ENCODE measurements at regions not wholly inside any gene's neighbourhood (a gene's known extent, or its start where the extent isn't known, plus 50 kb on each side); places are given as distances from the start of the nearest gene placed in this dataset.

DNA sequence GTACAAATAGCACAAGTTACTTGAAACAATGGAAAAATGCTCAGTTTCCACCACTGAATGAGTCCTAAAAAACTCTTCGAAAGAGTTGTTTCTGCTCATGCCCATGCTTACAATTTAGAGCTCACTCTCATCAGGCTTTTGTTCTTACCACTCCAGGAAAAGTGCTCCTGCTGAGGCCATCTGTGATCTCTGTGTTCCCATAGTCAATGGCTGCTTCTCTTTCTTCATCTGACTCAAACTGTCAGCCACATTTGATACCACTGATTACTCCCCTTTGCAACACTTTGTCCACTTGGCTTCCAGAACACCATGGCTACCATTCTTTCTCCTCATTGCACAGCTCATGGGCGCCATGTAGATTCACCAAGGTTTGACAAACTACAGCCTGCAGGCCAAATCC is 80.0 kb upstream of the SLC34A2 start:
- H3K36me3 ChIP-seq (ENCODE audit: control insufficient read depth in 1 of 2, insufficient read depth in 2 of 2, low read length in 1 of 2) = no peaks in the 10 kb centered on the region
- no peak for DNase-seq
- ATAC-seq (ENCODE audit: low FRiP score) = no peak
- 88 to 91% methylated on average over 2 of the region's 2 CpGs for WGBS, 2 donors
- no peak overlapping the region for H3K4me3 ChIP-seq (ENCODE audit: low read length in 2 of 2)
- H3K27ac ChIP-seq (ENCODE audit: low read depth in 1 of 2, low read length in 2 of 2) = no peak overlapping the region
- intact Hi-C loops (cut with DNase I) = loop anchor here in 1 of 2 donors (2.0 kb wide), 1 partner anchor 21 kb away; no protein-coding TSS in a partner anchor
- no peaks in the 10 kb centered on the region for H3K27me3 ChIP-seq (ENCODE audit: control insufficient read depth in 1 of 2, insufficient read depth in 2 of 2, low read length in 1 of 2)
- no peaks in the 10 kb centered on the region for H3K4me1 ChIP-seq (ENCODE audit: control insufficient read depth in 1 of 2, insufficient read depth in 2 of 2, low read length in 2 of 2)
- H3K9me3 ChIP-seq (ENCODE audit: control insufficient read depth, low read length) = no peaks in the 10 kb centered on the region

DNA sequence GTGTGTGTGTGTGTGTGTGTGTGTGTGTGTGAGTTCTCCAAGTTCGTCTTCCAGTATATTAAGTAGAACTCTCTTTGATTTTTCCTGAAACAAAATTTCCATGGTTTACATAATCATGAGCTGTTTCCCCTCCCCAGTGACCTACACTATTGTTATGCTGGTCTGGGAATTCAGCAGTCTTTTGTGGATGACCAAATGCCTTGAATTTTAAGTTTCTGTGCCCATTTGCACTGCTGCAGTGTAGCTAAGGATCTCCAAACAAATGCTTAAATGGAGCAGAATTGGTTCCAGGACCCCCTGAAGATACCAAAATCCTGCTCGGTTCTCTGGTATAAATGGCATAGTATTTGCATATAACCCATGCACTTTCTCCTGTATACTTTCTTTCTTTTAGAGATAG is 77.2 kb upstream of the SLC34A2 start:
- 50 to 56% methylated on average over 2 of the region's 2 CpGs for WGBS, 2 donors
- DNase-seq (no peak), ATAC-seq (ENCODE audit: low FRiP score) (no peak)
- intact Hi-C loops (cut with DNase I) = no loop called here
- Histone ChIP-seq H3K4me1 (ENCODE audit: control insufficient read depth in 1 of 2, insufficient read depth in 2 of 2, low read length in 2 of 2) (no peaks in the 10 kb centered on the region), H3K27me3 (ENCODE audit: control insufficient read depth in 1 of 2, insufficient read depth in 2 of 2, low read length in 1 of 2) (no peaks in the 10 kb centered on the region), H3K36me3 (ENCODE audit: control insufficient read depth in 1 of 2, insufficient read depth in 2 of 2, low read length in 1 of 2) (no peaks in the 10 kb centered on the region), H3K27ac (ENCODE audit: low read depth in 1 of 2, low read length in 2 of 2) (no peak overlapping the region), H3K9me3 (ENCODE audit: control insufficient read depth, low read length) (no peaks in the 10 kb centered on the region), H3K4me3 (ENCODE audit: low read length in 2 of 2) (no peak overlapping the region)

DNA sequence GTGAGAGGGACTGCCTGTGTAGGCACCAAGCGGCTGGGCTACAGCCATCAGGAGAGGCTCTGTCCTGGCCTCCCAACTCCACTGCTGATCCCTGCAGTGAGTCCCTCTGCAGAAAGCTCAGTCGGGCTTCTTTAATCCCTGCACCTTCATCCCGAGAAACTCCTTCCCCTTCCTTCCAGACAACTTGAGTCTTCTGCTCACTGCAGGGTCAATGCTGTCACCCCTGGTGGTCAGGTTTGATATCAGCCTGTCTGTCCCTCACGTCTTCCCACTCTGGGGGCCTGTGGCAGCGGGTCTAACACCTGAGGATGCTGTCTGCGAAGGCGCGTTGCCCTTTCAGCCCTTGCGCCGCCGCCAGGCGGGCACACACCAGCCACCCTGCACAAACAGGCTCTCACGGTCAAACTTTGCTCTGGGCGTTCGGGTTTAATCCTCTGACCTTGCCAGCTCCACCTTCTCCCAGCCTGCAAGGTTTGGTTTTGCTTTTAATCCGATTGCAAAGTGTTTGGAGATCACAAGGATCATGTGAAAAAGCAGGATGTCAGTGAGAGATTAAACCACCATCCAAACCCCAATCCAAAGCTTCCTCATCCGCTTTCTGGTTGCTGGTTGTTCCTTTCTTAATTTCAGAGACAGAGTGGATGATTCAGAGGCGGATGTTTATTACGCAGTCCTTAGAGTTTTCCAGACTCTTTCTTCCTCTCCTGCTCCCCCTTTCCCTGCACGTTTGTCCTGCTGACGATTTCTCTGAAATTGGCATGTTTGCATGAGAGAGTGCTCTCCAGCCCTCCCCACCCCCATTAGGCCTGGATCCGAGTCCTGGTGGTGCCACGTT is 74.8 kb upstream of the SLC34A2 start:
- ATAC-seq (ENCODE audit: low FRiP score) = no peak
- 66 to 76% methylated on average over 23 of the region's 23 CpGs for WGBS, 2 donors
- Histone ChIP-seq H3K27me3 (ENCODE audit: control insufficient read depth in 1 of 2, insufficient read depth in 2 of 2, low read length in 1 of 2) (no peaks in the 10 kb centered on the region), H3K4me1 (ENCODE audit: control insufficient read depth in 1 of 2, insufficient read depth in 2 of 2, low read length in 2 of 2) (no peaks in the 10 kb centered on the region), H3K4me3 (ENCODE audit: low read length in 2 of 2) (no peak overlapping the region), H3K9me3 (ENCODE audit: control insufficient read depth, low read length) (no peaks in the 10 kb centered on the region), H3K27ac (ENCODE audit: low read depth in 1 of 2, low read length in 2 of 2) (no peak overlapping the region), H3K36me3 (ENCODE audit: control insufficient read depth in 1 of 2, insufficient read depth in 2 of 2, low read length in 1 of 2) (no peaks in the 10 kb centered on the region)
- intact Hi-C loops (cut with DNase I) = no loop called here
- DNase-seq = no peak

DNA sequence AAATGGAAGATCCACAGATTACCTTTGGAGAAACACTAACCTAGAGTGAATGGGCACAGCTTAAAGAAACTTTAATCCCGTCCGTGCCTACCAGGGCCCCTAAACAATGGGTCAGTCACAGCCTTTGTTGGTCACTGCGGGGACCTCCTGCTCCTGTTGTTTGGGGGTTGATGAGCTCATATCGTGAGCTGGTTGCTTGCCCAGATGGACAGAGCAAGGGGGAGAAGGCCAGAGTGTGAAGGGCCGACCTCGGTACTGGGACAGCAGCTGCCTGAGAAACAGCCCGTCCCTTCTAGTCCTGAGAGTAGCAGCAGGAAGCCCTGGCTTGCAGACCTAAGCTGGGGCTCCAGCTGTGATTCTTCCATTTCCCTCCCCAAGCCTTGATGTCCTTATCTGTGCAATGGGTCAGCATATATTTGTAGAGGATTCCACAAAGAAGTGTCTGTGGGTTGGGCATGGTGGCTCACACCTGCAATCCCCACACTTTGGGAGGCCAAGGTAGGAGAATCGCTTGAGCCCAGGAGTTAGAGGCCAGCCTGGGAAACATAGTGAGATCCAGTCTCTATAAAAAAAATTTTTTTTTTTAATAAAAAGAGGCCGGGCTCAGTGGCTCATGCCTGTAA is 69.6 kb upstream of the SLC34A2 start:
- 88 to 89% methylated on average over 9 of the region's 9 CpGs for WGBS, 2 donors
- Histone ChIP-seq H3K4me1 (ENCODE audit: control insufficient read depth in 1 of 2, insufficient read depth in 2 of 2, low read length in 2 of 2) (no peaks in the 10 kb centered on the region), H3K4me3 (ENCODE audit: low read length in 2 of 2) (no peak overlapping the region), H3K36me3 (ENCODE audit: control insufficient read depth in 1 of 2, insufficient read depth in 2 of 2, low read length in 1 of 2) (no peaks in the 10 kb centered on the region), H3K27ac (ENCODE audit: low read depth in 1 of 2, low read length in 2 of 2) (no peak overlapping the region), H3K27me3 (ENCODE audit: control insufficient read depth in 1 of 2, insufficient read depth in 2 of 2, low read length in 1 of 2) (no peaks in the 10 kb centered on the region), H3K9me3 (ENCODE audit: control insufficient read depth, low read length) (no peaks in the 10 kb centered on the region)
- intact Hi-C loops (cut with DNase I) = no loop called here
- DNase-seq (no peak), ATAC-seq (ENCODE audit: low FRiP score) (no peak)

DNA sequence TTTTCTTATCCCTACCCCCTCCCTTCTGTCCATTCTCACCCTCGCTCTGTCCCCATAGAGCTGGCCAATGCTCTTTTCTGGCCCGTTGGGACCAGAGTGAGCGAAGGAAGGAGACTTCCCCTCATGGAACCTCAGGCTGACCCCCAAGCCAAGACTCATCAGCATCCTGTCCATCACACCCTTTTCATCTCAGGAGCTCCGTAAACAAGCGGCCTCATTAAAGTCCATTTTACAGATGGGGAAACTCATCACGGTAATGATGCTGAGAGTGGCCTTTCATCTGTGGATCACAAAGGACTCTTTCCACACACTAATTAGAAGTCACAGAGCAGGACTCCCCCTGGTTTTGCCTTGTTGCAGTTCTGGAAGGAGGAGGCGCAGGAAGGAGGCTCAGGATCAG is 67.4 kb upstream of the SLC34A2 start:
- no peak overlapping the region for H3K4me3 ChIP-seq (ENCODE audit: low read length in 2 of 2)
- 89 to 92% methylated on average over 7 of the region's 7 CpGs for WGBS, 2 donors
- no peak overlapping the region for H3K27ac ChIP-seq (ENCODE audit: low read depth in 1 of 2, low read length in 2 of 2)
- no peaks in the 10 kb centered on the region for H3K27me3 ChIP-seq (ENCODE audit: control insufficient read depth in 1 of 2, insufficient read depth in 2 of 2, low read length in 1 of 2)
- DNase-seq (no peak), ATAC-seq (ENCODE audit: low FRiP score) (no peak)
- no peaks in the 10 kb centered on the region for H3K9me3 ChIP-seq (ENCODE audit: control insufficient read depth, low read length)
- H3K36me3 ChIP-seq (ENCODE audit: control insufficient read depth in 1 of 2, insufficient read depth in 2 of 2, low read length in 1 of 2) = no peaks in the 10 kb centered on the region
- intact Hi-C loops (cut with DNase I) = no loop called here
- H3K4me1 ChIP-seq (ENCODE audit: control insufficient read depth in 1 of 2, insufficient read depth in 2 of 2, low read length in 2 of 2) = no peaks in the 10 kb centered on the region

DNA sequence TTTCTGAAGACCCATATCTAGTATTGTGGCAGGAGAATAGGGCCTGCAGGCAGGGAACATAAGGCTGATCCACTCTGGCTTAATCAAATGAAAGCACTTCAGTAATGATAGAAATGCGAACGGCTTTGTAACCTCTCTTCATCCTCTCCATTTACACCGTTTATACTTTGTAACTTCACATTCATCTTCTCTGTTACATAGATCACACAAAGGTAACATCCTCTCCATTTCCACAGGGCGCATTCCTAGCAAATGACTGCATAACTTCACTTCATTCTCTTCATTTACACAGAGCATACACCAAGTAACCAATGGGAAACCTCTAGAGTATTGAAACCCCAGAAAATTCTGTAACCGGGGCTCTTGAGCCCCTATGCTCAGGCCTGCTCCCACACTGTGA is 65.5 kb upstream of the SLC34A2 start:
- intact Hi-C loops (cut with DNase I) = no loop called here
- no peak overlapping the region for H3K27ac ChIP-seq (ENCODE audit: low read depth in 1 of 2, low read length in 2 of 2)

DNA sequence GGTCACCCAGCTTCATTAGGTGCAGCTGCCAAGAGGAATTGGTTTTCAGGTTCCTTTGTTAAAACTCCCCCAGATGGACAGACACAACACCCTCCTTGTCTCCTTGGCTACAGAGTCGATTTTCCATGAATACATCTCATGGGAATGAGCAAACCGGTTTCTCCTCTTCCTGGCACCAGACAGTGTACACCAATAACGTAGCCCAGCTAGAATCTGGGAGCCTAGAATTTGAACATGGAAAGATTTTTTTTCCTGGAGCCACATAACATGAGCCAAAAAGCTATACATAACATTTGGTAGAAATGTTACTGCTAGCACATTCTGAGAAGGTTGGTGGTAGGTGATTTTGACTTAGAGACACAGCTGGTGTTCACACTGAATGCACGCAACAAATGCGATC is 62.9 kb upstream of the SLC34A2 start:
- no peaks in the 10 kb centered on the region for H3K27me3 ChIP-seq (ENCODE audit: control insufficient read depth in 1 of 2, insufficient read depth in 2 of 2, low read length in 1 of 2)
- H3K4me1 ChIP-seq (ENCODE audit: control insufficient read depth in 1 of 2, insufficient read depth in 2 of 2, low read length in 2 of 2) = no peaks in the 10 kb centered on the region
- no peak for ATAC-seq (ENCODE audit: low FRiP score)
- H3K36me3 ChIP-seq (ENCODE audit: control insufficient read depth in 1 of 2, insufficient read depth in 2 of 2, low read length in 1 of 2) = no peaks in the 10 kb centered on the region
- WGBS, 2 donors = 44 to 49% methylated on average over 5 of the region's 5 CpGs
- peaks cover 2% of the 10 kb centered on the region for H3K9me3 ChIP-seq (ENCODE audit: control insufficient read depth, low read length)
- intact Hi-C loops (cut with DNase I) = no loop called here
- H3K27ac ChIP-seq (ENCODE audit: low read depth in 1 of 2, low read length in 2 of 2) = no peak overlapping the region
- H3K4me3 ChIP-seq (ENCODE audit: low read length in 2 of 2) = no peak overlapping the region
- no peak for DNase-seq

More for the DNA sequence above, 65.5 kb upstream of the SLC34A2 start:
- no peak for DNase-seq
- no peaks in the 10 kb centered on the region for H3K9me3 ChIP-seq (ENCODE audit: control insufficient read depth, low read length)
- H3K36me3 ChIP-seq (ENCODE audit: control insufficient read depth in 1 of 2, insufficient read depth in 2 of 2, low read length in 1 of 2) = no peaks in the 10 kb centered on the region
- H3K4me3 ChIP-seq (ENCODE audit: low read length in 2 of 2) = no peak overlapping the region
- no peaks in the 10 kb centered on the region for H3K27me3 ChIP-seq (ENCODE audit: control insufficient read depth in 1 of 2, insufficient read depth in 2 of 2, low read length in 1 of 2)
- ATAC-seq (ENCODE audit: low FRiP score) = no peak
- no peaks in the 10 kb centered on the region for H3K4me1 ChIP-seq (ENCODE audit: control insufficient read depth in 1 of 2, insufficient read depth in 2 of 2, low read length in 2 of 2)
- 71 to 80% methylated on average over 5 of the region's 5 CpGs for WGBS, 2 donors
